Pons (tissue), 1 donor: ENCODE measurements at regions not wholly inside any gene's neighbourhood (a gene's known extent, or its start where the extent isn't known, plus 50 kb on each side); places are given as distances from the start of the nearest gene placed in this dataset.
A peak's percentile ranks its signal among the peaks of the same experiment; 100 is the strongest.

Source experiments
- DNase-seq: peaks from one replicate; pipeline ENCODE4 v3.0.0-alpha.2; 2016; ENCODE audit warnings: low spot score

- DNase-seq: peak; percentile 22
Observed at GRCh38 chr5:38719916-38720315, 125.9 kb upstream of the OSMR start.

- DNase-seq: no peak
Observed at GRCh38 chr5:38720554-38721361, 125.1 kb upstream of the OSMR start.

GRCh38 chr5:38722918-38723317 is 122.9 kb upstream of the OSMR start:
- DNase-seq: no peak

DNA sequence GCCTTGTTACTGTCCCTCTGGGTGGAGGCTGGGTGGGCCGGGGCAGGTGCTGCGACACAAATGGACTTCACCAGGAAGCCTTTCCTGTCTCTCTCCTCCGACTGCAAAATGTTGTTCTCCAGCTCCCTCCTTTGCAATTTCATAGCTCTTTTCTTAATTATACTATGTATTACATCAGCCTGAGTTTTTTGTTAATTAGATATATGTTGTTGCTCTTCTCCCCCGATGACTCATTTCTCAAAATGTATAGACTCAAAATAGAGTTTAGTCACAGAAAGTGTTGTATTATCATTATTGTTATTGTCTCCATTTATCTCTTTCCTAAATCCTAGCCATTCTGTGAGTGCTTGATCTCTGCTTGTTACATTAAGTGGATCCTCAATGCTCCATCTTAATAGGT is 122.4 kb upstream of the OSMR start:
- DNase-seq: no peak

- DNase-seq: no peak
Observed at GRCh38 chr5:38724301-38725030, 121.3 kb upstream of the OSMR start.

DNA sequence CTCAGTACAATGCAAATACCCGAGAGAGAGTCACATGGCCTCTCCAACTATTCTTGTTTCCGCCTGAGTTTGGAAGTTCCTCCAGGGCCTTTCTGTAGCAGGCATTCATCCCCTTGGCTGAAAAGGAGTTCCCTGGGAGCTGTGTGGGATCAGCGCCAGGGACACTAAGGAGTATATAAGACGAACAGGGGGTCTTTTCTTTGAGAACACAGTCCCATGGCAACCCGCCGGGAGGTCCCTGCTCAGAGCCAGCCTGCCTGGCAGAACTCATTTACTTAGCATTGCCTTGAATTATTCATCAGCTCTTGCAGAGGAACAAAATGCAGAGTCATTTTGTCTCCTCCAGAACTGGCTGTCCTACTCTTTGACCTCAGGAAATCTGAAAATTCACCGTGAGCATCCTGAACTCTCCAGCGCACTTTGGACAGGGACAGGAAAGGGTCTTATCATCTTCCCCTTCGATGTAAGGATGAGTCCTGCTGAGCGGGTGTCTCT is 120.4 kb upstream of the OSMR start:
- DNase-seq: peak; percentile 87

- DNase-seq: no peak
Observed at GRCh38 chr5:38726279-38726678, 119.5 kb upstream of the OSMR start.

GRCh38 chr5:38728029-38728428 is 117.8 kb upstream of the OSMR start:
- no peak for DNase-seq

GRCh38 chr5:38731461-38731860 is 114.4 kb upstream of the OSMR start:
- no peak for DNase-seq

- no peak for DNase-seq
Observed at GRCh38 chr5:38734353-38734752, 111.5 kb upstream of the OSMR start.

DNA sequence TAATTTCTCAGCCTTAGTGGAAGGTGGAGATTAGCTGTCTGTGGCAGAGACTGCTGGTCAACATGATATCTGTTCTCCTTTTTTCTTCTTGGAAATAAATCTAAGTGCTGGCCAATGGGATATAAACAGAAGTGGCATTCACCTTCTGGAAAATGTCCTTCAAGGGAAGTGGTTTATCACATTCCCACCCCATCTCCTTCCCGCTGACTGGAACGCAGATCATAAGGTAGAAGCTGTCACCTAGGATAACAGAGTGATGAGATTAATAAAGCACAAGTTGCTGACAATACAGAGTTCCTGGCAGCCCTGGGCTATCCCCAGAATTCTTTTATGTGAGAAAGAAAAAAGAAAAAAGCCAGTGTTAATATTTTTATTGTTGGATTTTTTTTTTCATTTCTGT is 109.7 kb upstream of the OSMR start:
- no peak for DNase-seq

DNA sequence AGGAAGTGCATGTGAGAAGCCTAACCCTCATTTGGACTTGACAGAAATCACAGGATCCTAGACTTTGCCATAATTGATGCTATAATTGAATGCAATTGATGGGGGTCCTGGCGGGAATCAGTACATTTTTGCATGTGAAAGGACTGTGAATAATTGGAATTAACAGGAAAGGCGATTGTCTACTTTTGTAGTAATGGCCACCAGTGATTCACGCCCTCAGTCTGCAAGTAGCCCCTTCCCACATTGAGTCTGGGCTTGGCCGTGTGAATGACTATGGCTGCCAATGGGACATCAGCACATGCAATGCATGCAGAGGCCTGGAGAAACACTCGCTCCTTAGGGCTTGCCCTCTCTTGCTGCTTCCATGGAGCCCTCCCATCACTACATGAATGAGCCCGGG is 107.8 kb upstream of the OSMR start:
- DNase-seq: no peak

DNA sequence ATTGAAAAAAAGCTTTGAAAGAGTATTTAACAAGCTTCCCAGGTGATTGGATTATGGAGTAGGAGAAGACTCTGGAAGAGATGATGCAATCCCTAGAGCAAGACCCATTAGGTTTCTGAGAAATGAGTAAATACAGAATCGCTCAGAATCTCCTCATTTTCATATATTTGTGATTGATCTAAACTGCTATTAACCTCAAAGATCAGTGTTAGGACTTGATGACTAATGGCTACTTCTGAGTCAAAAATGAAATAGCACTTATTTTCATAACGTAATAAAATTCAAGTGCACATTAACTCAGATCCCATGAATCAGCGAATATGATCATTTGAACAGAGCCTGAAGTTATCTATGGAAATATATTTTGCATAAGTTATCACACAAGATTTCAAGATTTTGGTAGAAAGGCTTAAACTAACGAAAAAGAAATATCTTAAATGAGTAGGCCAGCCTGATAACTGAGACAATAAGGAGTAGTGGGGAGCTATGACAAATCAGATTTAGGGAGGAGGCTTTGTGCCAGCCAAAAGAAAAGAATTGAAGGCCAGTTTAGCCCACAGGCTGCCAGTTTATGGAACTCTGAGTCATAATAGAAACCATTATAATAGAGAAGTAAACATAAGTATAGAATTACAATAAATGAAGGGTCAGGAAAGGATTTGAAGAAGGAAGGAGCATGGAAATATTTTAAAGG is 106.7 kb upstream of the OSMR start:
- no peak for DNase-seq

DNA sequence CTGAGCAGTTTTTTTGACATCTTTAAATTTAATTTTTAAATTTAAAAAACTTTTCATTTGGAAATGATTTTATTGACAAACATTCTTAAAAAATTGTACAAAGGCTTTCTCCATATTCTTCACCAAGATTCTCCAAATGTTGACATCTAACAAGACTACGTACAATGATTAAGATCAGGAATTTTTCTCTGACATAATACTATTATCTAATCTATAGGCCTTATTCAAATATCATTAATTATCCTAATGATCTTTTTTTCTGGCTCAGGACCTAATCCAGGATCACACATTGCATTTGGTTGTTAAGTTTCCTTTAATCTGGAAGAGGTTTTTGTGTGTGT is 106.1 kb upstream of the OSMR start:
- DNase-seq: no peak

GRCh38 chr5:38742821-38743220 is 103.0 kb upstream of the OSMR start:
- no peak for DNase-seq

- no peak for DNase-seq
Observed at GRCh38 chr5:38743562-38743961, 102.2 kb upstream of the OSMR start.

GRCh38 chr5:38745836-38746732 is 99.7 kb upstream of the OSMR start:
- DNase-seq: peak; percentile 89

GRCh38 chr5:38749861-38750260 is 96.0 kb upstream of the OSMR start:
- no peak for DNase-seq

- DNase-seq: no peak
Observed at GRCh38 chr5:38751103-38751502, 94.7 kb upstream of the OSMR start.

- DNase-seq: no peak
Observed at GRCh38 chr5:38752012-38752536, 93.7 kb upstream of the OSMR start.

DNA sequence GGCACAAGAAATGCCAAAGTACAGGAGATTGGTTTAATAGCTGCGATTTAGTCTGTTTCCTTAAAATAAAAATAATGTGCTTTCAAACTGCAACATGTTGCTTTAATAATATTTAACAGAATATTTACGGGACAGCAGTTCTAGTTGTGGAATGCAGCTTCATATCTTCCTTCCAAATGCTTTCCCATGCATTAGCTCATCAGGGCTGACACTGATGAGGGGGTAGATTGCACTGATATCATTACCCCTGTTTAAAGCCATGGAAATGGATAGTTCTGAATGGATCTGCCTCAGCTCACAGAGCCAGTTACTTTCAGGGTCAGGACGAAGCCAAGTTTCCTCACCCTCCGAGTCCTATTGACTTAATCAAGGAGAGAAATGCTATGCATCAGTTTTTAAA is 93.2 kb upstream of the OSMR start:
- DNase-seq: no peak

DNA sequence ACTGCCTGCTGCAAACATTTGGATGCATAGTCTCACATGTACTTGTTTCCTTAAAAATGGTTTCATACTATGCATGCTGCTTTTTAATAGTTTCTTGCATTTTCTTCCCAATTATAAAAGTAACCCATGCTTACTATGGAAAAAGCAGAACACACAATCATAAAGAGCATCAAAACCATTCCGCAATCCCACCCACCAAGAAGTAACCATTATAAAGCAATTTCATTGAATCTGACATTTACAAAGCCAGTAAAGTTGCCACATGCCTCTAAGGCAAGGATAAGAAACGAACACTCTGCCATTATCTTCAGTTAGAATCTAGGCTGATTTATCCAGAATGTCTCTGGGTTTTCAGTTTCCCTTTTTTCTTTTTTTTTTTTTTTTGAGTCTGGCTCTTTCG is 92.7 kb upstream of the OSMR start:
- DNase-seq: no peak
